HG02571 (cell line): ENCODE measurements at regions not wholly inside any gene's neighbourhood (a gene's known extent, or its start where the extent isn't known, plus 50 kb on each side); places are given as distances from the start of the nearest gene placed in this dataset.

Source experiments
- ATAC-seq: cut with Tn5 transposase; IDR thresholded peaks from one replicate; pipeline ENCODE4 v1.9.1; 2021; ENCODE audit warnings: mild to moderate bottlenecking, moderate library complexity; ENCODE audit not compliant: unreplicated experiment

DNA sequence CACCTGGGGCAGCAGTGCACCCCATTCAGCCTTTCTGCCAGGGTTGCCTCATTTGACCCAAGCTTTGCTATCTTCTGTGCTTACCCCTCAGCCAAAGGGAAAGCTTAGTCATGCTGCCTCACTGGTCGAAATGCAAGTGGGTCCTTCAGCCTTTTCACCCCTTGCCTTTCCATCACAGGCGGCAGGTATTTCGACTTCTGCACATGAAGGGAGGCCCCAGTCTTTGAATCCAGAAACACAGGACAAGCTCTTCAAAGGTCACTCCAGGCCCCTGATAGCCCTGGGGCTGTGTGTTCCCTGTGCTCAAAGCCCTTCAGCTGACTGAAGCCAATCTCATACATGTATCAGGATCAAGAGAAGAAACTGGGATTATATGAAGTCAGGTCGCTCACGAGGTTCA, 129.7 kb downstream of the SNX19 start:
- ATAC-seq: no peak

DNA sequence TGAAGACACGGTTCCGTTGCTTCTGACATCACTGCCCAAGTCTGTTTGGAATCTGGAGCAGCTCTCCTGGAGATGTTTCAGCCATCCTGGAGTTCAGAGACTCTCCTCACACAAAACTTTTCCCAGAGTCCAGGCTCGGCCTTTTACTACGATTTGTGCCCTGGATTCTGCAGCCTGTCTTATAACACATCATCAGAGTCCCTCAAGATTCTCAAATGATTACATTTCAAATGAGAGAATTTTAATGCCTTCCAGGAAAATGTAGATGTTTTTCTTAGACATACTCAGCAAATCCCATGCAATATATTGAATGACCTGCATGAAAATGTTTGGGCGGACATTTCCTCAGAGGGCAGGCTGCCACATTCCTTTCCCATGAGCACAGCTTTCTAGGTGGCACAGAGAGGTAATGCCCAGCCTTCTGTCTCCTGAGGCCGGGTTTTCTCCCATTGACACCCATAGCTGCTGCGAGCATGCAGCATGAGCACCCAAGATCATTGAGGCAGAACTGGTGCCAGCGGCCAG, 129.1 kb downstream of the SNX19 start:
- no peak for ATAC-seq

DNA sequence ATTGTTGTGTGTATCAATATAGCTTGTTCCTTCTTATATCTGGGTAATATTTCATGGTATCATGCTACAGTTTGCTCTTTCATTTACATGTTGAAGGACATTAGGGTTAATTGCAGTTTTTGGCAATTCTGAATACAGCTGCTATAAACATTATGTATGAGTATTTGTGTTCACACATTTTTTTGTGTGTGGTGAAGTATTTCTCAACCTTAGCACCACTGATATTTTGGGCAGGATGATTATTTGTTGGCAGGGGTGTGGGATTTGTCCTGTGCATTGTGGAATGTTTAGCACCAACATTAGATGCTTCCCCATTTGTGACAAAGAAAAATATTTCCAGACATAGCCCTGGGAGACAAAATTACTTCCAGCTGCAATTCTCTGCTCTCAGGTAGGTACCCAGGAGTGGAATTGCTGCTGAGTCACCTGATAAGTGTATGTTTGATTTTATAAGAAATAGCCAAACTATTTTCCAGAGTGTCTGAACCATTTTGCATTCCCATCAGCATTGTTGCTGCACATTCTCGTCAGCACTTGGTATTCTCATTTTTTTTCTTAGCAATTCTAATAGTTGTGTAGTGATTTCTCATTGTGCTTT, 128.2 kb downstream of the SNX19 start:
- no peak for ATAC-seq

DNA sequence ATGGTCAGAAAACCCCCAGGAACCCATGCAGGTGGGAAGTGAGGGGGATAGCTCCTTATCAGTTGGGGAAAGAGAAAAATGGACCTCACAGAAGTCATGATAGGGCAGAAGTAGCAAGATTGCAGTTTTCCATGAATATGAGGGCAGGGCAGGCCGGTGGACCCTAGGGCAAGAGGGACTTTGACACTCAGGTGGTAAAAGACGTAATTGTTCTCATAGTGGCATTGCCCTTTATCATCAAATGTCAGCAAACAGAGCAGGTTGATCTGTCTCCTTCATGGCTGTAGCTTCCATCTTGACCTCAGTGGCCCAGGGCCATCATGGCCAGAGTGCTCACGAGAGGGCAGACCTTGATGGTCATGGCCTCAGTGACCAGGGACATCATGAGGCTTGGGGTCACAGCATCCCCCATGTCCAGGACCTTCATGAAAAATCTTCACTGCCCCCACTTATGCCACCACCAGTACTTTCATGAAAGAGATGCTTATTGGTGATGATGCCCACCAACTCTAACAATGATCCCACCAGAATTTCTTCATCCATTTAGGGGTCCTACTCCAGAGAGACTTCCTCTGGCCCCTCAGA, 127.1 kb downstream of the SNX19 start:
- ATAC-seq: no peak

DNA sequence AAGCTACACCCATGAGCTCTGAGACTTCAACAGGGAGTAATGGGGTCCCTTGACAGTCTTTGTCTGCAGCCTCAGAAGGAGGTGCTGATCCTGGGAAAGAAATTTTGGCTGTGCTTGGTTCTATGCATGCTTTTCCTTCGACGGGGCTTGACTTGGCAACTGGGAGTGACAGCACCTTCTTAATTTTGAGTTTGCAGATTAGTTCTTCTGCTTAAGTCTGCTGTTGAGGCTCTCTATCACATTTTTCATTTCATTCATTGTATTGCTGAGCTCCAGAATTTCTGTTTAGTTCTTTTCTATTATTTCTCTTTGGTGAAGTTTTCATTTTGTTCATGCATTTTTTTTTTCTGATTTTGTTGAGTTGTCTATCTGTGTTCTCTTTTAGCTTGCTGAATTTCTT, 125.6 kb downstream of the SNX19 start:
- no peak for ATAC-seq

DNA sequence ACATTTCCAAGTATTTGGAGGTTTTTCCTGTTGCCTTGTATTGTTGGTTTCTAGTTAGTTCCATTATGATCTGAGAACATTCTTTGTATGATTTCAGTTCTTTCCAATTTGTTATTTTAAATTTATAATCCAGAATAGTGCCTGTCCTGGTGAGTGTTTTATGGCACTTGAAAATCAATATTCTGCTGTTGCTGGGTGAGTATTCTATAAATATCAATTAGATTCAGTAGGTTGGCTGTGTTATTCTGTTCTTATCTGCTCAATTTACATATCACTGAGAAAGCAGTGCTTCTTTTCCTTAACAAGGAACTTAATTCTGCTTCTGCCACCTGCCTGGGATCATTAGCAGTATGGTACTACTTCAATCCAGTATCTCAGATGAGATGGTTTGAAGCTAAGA, 123.5 kb downstream of the SNX19 start:
- ATAC-seq: no peak

DNA sequence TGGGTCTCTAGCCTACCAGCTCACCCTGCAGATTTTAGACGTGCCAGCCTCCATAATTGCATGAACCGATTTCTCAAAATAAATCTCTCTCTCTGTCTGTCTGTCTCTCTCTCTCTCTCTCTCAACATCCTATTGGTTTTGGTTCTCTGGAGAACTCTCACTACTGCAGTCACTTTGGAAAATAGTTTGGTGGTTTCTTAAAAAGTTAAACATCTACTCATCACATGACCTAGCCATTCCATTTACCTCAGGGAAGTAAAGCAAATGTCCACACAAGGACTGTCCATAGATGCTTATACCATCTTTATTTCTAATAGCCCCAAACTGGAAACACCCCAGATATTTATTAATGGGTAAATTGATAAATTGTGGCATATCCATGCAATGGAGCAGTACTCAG, 119.5 kb downstream of the SNX19 start:
- ATAC-seq: no peak

DNA sequence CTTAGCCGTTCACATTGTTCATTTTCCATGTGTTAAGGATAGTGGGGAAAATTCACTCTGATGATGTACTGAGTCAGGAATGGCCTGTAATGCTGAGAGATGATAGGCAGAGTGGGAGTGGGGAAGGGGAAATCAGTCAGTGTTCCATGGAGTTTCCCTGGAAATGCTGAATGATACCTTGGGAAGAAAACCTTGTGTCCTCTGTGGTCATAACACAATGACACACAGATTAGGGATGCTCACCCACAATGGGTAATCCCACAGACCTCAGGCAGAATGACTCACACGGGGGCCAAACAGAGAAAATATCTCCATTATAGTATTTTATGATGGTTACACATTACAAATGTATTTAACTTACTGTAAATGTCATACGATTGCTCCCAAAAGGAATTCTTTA, 118.0 kb downstream of the SNX19 start:
- no peak for ATAC-seq

DNA sequence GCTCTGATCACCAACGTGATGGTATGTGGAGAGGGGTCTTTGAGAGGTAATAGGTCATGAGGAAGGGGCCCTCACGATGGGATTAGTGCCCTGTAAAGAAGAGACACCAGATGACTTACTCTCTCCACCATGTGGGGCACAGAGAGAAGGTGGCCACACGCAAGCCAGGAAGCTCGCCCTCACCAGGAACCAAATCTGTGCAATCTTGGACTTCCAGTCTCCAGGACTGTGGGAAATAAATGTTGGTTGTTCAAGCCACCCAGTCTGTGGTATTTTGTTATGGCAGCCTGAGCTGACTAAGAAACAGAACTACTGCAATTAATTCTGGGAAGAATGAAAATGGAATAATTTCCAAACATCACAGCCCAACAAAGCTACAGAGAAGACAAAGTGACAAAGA, 117.5 kb downstream of the SNX19 start:
- no peak for ATAC-seq

DNA sequence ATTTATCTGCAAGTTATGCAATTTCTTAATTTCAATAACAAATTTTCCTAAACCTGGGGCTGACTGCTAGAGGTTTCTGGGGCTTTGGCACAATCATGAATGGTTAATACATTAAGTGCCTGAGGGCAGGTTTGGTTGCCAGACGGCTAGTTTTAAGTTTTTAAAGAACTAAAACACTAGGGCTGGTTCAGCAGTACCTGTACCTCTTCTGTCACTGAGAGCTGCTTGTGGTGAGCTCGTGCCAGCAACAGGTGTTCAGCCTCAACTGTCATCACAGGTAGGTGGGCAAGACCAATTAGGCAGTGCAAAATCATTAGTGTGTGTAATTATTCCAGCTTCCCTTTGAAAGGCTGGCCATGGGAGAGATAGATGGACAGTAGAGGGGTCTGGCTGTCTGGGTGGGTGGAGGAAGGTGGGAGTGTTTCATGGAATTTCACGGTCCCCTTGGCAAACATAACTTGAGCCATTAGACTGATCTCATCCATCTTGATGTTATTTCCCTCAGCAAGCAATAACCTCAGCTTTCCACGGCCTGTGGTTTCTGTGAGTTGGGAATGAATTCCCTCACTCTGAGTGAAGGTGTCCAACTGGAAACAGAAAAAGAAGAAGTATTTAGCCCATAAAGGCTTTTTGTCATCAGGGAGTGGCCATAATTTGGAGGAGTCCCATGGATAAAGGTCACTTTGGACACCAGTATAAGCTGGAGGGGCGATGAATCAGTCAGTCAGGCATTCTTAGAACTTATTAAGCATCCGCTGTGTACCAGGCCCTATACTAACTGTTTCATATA, 114.8 kb downstream of the SNX19 start:
- no peak for ATAC-seq

DNA sequence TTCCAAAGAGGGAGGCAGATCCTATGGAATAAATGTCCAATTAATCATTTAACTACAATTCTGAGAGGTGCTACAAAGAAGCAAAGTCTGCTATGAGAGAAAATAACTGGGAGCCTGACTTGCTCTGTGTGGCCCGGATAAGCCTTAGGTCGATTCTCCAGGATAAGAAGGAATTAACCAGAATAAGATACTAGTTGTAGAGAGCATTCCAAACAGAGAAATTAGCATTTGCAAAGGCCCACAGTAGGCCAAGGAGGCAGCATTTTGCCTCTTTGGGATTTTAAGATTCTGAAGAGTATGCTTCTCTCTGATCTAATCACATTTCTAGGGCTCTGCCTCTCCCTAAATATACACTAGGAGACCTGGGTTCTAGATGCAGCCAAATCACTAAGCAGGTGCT, 113.7 kb downstream of the SNX19 start:
- ATAC-seq: no peak

DNA sequence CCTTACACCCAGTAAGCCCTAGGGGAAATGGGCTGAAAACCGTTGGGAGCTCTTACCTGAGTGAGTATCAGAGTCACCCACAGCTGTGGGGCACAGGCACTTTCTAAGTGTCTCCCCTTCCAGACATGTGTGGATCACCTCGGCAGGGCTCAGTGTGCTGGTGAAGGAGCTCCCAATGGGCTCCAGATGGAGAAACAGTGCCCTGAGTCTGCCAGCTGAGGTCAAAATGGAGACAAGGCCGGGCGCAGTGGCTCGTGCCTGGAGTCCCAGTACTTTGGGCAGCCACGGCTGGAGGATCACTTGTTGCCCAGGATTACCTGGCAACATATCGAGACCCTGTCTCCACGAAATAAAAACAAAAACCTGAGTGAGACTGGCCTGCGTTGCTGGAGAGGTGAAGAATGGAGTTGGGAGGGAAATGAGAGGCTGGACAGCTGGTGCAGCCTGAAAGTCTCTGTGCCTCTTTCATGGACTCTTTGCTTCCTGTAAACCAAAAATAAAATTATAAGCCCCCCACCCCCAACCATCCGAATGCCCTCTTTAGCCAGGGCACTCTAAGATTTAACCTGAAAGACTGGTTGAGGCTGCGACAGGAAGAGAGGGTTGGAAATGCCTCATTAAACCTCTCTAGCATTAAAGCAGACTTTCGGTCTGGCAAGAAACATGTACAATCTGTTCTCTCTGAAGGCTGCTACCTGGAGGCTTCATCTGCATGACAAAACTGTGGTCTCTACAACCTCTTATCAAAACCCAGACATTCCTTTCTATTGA, 111.8 kb downstream of the SNX19 start:
- ATAC-seq: no peak

DNA sequence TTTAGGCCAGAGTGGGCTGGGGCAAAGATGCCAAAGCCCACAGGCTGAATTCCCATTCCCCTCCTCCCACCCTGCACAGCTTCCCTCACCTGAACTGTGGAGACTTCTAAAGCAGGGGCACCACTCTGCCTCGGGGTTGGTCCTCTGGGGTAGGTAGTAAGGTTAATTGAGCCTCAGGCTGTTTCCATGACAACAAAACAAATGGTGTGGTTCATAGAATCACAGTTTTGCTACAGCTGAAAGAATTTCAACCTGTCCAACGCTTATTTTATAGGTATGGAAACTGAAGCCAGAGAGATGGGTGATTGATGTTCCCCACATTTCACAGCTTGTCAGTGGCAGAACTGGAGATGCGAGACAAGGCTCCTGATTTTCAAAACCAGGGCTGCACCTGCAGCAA, 109.5 kb downstream of the SNX19 start:
- ATAC-seq: no peak

DNA sequence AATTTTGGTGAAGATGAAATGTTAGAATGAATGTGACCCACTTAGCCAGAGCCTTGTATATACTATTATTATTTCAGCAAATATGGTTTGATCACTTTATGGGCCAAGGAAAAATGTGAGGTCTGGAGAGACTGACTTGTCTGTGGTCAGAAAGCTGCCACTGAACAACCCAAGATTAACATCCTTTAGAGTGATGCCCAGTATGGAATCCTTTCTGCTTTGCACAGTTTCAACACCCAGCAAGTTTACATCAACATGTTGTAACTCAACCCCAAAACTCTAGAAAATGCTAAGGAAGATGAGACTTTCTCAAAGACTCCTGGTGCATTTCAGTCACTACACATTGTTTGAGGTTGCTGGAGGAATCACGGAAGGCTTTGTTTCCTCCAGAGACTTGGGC, 107.7 kb downstream of the SNX19 start:
- ATAC-seq: no peak

DNA sequence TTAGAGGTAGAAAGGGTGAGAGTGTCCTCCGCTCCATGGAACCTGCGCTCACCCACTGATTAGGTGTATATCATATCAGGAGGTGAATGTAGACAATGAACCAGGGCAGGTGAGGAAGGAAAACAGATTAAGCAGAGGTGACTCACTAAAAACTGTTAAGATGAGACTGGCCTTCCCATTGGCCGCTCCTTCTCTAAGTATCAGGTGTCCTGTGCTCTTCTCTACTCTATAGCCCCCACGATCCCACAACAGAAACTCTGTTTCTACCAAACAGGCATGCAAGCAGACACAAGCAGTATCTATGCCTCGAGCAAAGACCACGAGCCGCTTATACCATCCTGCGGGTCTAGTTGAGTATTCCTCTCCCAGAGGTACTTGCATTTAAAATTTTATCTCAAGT, 103.1 kb downstream of the SNX19 start:
- no peak for ATAC-seq

DNA sequence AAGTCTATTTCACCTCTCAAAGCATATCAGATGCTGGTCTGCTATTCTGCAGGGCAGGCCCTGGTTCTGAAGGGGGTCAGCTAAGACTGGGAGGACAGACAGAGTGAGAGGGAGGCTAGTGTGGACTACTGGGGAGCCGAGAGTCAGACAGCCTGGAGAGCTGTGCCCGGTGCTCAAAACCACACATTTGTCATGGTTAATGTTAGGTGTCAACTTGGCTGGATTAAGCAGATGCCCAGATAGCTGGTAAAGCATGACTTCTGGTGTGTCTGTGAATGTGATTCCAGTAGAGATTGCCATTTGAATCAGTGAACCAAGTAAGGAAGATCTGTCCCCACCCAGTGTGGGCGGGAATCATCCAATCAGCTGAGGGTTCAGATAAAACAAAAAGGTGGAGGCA, 102.6 kb downstream of the SNX19 start:
- no peak for ATAC-seq

DNA sequence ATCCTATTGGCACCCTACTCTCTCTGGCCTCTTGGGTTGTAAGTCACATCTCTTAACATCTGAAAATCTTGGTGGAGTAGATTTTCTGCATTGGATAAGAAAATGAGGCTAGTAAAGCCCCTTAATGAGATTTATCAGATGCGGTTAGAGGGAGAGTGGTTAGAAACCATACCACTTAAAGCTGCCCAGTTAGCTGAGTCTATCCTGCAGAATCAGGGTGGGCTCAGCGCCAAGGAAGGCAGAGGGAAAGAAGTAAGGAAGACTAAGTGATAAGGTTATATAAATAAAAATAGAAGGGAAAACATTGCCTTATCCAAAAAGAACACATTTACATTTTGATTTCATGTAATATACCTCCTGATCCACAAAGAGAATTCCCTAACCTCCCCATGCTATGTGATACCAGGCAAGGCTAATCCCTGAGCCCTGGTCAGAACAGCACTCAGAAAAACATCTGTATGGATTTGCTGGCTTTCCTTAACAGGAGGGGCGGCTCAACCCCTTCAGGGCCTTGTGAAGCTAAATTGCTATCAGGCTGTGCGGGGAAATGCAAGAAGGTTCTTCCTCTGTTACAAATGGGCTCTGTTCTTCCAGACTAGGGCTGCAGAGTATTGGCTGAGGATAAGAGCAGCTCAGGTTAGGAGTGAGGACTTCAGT, 101.7 kb downstream of the SNX19 start:
- no peak for ATAC-seq

DNA sequence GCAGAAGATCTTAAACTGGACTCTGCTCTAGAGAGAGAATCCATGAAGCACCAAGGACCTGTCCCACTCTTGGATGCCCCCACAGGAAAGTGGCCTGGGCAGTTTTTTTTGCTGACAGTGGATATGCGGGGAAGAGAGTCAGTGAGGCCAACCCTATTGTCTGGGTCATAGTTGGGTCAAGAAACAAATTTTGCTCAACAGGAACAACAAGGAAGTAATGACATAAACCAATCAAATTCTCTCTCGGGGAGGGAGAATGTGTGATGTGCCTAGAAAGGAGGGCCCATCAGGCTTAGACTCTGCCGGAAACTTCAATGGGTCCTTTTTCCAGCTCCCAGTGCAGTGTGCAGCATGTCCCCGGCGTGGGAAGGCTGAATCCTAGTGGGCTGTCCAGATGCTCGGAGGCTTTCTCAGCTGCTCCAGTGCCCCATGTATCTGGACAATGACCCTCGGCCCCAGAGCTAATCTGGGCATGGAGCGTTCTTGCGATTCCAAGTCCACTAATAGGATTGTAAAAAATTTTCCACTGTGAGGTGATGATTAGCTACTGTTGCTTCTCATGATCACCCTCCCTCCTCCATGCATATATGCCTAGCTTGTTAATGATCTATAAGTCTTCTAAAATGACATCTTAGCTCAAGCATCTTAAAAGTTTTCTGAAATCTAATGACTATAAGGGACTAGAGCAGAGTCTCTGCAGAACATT, 101.0 kb downstream of the SNX19 start:
- ATAC-seq: no peak

DNA sequence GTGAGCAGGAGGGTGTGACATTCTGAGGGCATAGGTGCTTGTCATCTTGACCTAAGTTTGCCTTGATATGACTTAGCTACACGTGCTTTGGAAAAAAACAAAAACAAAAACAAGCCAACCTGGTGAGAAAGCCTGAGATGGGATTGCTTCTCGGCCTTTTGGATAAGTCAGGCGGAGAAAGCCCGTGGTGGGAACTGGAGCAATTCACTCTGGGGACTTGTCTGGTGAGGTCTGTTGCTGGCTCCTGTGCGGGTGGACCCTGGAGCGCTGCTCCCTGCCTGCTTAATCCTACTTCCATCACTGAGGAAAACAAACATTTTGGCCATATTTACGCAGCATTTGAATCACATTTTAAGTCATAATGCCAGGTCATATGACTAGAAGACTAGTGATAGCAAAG, 100.3 kb downstream of the SNX19 start:
- ATAC-seq: no peak

DNA sequence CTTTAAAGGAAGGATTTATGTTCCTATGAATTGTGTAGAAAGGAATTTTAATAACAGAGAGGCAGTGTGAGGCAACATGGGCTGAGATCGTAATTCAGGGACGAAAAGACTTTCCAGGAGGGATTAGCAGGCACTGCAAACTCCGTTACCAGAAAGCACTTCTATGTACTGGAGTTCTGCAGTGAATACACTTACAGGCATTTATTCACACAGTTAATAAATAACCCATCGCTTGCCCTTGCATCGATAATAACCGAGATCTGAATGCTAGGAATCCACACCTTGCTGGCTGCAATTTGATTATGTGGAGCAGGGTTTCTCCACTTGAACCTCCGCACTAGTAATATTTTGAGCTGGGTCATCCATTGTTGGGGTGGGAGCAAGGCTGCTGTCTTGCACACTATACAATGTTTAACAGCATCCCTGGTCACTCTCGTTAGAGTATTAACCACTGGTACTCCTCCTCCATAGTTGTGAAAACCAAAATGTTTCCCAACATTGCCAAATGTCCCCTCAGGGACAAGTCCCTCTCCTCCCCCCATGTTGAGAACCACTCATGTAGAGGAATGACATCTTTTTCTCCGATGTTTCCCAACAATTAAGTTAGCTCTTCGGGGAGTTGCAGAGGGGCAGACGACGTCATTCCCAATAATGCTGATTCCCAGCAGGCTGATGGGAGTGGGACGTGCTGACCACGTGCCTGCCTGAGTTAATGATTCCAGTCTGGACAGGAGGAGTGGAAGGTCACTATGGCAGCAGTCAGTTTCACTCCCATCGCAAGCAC, 99.5 kb downstream of the SNX19 start:
- ATAC-seq: no peak
